ENCODE measurements at regions not wholly inside any gene's neighbourhood (a gene's known extent, or its start where the extent isn't known, plus 50 kb on each side); places are given as distances from the start of the nearest gene placed in this dataset.

DNA sequence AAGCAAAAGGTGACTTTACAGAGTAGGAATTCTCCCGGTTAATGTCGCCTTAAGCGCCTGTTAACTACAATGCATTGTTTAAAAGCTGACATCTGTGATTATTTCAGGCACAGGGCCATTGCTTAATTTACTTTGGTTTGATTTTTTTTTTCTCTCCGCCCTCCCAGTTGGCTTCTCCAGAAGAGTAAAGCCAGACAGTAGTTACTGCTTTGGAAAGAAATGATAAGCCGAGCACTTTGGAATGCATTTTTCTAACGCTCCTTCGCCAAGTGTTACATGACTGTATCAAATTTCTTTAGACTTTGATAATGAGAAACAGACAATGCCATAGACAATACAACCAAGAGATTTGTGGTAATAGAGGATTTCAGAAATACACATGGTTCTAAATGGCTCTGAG, 383.0 kb upstream of the TENM3 start:
- TF ChIP-seq, protein P1, sequence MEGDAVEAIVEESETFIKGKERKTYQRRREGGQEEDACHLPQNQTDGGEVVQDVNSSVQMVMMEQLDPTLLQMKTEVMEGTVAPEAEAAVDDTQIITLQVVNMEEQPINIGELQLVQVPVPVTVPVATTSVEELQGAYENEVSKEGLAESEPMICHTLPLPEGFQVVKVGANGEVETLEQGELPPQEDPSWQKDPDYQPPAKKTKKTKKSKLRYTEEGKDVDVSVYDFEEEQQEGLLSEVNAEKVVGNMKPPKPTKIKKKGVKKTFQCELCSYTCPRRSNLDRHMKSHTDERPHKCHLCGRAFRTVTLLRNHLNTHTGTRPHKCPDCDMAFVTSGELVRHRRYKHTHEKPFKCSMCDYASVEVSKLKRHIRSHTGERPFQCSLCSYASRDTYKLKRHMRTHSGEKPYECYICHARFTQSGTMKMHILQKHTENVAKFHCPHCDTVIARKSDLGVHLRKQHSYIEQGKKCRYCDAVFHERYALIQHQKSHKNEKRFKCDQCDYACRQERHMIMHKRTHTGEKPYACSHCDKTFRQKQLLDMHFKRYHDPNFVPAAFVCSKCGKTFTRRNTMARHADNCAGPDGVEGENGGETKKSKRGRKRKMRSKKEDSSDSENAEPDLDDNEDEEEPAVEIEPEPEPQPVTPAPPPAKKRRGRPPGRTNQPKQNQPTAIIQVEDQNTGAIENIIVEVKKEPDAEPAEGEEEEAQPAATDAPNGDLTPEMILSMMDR (IDR thresholded peaks at IDR 0.05; ENCODE audit: insufficient read depth, low read length), result no peak
- TF ChIP-seq, protein P2, sequence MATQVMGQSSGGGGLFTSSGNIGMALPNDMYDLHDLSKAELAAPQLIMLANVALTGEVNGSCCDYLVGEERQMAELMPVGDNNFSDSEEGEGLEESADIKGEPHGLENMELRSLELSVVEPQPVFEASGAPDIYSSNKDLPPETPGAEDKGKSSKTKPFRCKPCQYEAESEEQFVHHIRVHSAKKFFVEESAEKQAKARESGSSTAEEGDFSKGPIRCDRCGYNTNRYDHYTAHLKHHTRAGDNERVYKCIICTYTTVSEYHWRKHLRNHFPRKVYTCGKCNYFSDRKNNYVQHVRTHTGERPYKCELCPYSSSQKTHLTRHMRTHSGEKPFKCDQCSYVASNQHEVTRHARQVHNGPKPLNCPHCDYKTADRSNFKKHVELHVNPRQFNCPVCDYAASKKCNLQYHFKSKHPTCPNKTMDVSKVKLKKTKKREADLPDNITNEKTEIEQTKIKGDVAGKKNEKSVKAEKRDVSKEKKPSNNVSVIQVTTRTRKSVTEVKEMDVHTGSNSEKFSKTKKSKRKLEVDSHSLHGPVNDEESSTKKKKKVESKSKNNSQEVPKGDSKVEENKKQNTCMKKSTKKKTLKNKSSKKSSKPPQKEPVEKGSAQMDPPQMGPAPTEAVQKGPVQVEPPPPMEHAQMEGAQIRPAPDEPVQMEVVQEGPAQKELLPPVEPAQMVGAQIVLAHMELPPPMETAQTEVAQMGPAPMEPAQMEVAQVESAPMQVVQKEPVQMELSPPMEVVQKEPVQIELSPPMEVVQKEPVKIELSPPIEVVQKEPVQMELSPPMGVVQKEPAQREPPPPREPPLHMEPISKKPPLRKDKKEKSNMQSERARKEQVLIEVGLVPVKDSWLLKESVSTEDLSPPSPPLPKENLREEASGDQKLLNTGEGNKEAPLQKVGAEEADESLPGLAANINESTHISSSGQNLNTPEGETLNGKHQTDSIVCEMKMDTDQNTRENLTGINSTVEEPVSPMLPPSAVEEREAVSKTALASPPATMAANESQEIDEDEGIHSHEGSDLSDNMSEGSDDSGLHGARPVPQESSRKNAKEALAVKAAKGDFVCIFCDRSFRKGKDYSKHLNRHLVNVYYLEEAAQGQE (IDR thresholded peaks at IDR 0.05; ENCODE audit: insufficient replicate concordance, low read depth), result no peak

Measured in HL-60 (cell line).